Bronchial epithelial cell (primary cell): ENCODE measurements at regions not wholly inside any gene's neighbourhood (a gene's known extent, or its start where the extent isn't known, plus 50 kb on each side); places are given as distances from the start of the nearest gene placed in this dataset.

Source experiments
- DNase-seq: peaks from one replicate; pipeline ENCODE4 v3.0.0-alpha.2; 2010; ENCODE audit warnings: low read depth
- FAIRE-seq: peaks from 2 replicates; lab custom pipeline; 2011; peaks lifted over from hg19 to GRCh38; lab: Jason Lieb, UNC
- H3K27me3 ChIP-seq: 2 replicates; pipeline ENCODE4 v1.5.1; 2011; ENCODE audit warnings: low read length; ENCODE audit not compliant: control insufficient read depth, insufficient read depth
- H3K36me3 ChIP-seq: 2 replicates; pipeline ENCODE4 v1.5.1; 2011; ENCODE audit warnings: low read length; ENCODE audit not compliant: control insufficient read depth, insufficient read depth
- H3K4me3 ChIP-seq: 2 replicates; pipeline ENCODE4 v1.5.1; 2011; ENCODE audit warnings: mild to moderate bottlenecking, low read depth, low read length, control low read depth
- TF ChIP-seq, protein P1 (sequence below): IDR thresholded peaks from 2 replicates; pipeline ENCODE4 v1.5.1; 2011; ENCODE audit warnings: mild to moderate bottlenecking, moderate library complexity, low read length, control low read depth, inconsistent platforms; ENCODE audit not compliant: insufficient read depth, severe bottlenecking

GRCh38 chr9:78397045-78397444 lies 100.1 kb downstream of the PSAT1 start:
- DNase-seq (no peak), FAIRE-seq (no peak)
- H3K27me3 ChIP-seq: no peaks in the 10 kb centered on the region
- H3K4me3 ChIP-seq: no peak overlapping the region
- TF ChIP-seq, protein P1, sequence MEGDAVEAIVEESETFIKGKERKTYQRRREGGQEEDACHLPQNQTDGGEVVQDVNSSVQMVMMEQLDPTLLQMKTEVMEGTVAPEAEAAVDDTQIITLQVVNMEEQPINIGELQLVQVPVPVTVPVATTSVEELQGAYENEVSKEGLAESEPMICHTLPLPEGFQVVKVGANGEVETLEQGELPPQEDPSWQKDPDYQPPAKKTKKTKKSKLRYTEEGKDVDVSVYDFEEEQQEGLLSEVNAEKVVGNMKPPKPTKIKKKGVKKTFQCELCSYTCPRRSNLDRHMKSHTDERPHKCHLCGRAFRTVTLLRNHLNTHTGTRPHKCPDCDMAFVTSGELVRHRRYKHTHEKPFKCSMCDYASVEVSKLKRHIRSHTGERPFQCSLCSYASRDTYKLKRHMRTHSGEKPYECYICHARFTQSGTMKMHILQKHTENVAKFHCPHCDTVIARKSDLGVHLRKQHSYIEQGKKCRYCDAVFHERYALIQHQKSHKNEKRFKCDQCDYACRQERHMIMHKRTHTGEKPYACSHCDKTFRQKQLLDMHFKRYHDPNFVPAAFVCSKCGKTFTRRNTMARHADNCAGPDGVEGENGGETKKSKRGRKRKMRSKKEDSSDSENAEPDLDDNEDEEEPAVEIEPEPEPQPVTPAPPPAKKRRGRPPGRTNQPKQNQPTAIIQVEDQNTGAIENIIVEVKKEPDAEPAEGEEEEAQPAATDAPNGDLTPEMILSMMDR: no peak
- H3K36me3 ChIP-seq: no peaks in the 10 kb centered on the region

GRCh38 chr9:78397454-78397853 lies 100.5 kb downstream of the PSAT1 start:
- TF ChIP-seq, protein P1: no peak
- Histone ChIP-seq H3K4me3 (no peak overlapping the region), H3K27me3 (no peaks in the 10 kb centered on the region), H3K36me3 (no peaks in the 10 kb centered on the region)
- no peak for FAIRE-seq
- no peak for DNase-seq

GRCh38 chr9:78399153-78399552 lies 102.2 kb downstream of the PSAT1 start:
- Histone ChIP-seq H3K36me3 (no peaks in the 10 kb centered on the region), H3K27me3 (no peaks in the 10 kb centered on the region), H3K4me3 (no peak overlapping the region)
- TF ChIP-seq, protein P1: no peak
- no peak for DNase-seq
- no peak for FAIRE-seq

DNA sequence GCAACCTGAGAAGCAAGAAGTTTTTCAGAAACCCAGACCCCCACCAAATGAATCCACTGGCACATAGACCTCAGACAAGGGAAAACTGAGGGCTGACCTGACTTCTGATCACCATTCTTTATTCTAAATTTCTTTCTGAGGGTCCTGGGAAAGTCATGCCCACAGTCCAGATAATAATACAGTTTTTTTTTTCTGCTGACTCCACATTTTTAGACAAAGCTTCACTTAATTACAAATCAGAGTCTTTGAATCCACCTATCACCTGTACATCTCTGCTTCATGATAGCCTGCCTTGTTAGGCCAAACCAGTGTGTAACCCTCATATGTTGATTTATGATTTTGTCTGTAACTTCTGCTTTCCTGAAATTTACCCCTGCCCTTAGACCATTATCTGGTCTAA lies 103.6 kb downstream of the PSAT1 start:
- DNase-seq: no peak
- Histone ChIP-seq H3K36me3 (no peaks in the 10 kb centered on the region), H3K27me3 (no peaks in the 10 kb centered on the region), H3K4me3 (no peak overlapping the region)
- TF ChIP-seq, protein P1: no peak
- FAIRE-seq: no peak

DNA sequence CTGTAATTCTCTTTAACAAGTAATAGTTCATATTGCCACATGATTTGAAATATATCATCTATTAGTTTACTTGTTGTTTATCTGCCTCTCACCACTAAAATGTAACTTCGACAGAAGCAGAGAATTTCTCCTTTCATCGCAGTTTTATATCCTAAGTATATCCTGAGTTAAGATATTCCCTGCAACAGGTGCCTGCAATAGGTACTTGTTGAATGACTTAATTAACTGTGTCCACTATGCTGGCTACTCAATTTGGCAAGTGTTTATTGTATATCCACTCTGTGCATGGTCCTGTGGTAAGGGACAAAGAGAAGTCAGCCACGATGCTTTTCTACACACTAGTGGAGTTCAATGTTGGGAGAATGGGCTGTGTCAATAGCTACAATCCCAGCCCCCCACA lies 108.5 kb downstream of the PSAT1 start:
- TF ChIP-seq, protein P1: no peak
- Histone ChIP-seq H3K36me3 (no peaks in the 10 kb centered on the region), H3K27me3 (no peaks in the 10 kb centered on the region), H3K4me3 (no peak overlapping the region)
- no peak for FAIRE-seq
- DNase-seq: no peak

GRCh38 chr9:78406146-78406545 lies 109.2 kb downstream of the PSAT1 start:
- H3K27me3 ChIP-seq: no peaks in the 10 kb centered on the region
- TF ChIP-seq, protein P1: no peak
- no peak for FAIRE-seq
- H3K4me3 ChIP-seq: no peak overlapping the region
- no peak for DNase-seq
- H3K36me3 ChIP-seq: no peaks in the 10 kb centered on the region
